Large intestine (tissue), 3 donors: ENCODE measurements at regions not wholly inside any gene's neighbourhood (a gene's known extent, or its start where the extent isn't known, plus 50 kb on each side); places are given as distances from the start of the nearest gene placed in this dataset.
"Not testable (repeated sequence)": the region's sequence is repeated elsewhere in the genome, so short reads cannot be mapped to it uniquely, and the experiment has no call there.

Experiments used
- DNase-seq, 2 donors: peaks; one replicate each; pipeline versions ENCODE4 v3.0.0 to v3.0.0-alpha.2; 2013
- H3K27ac ChIP-seq: one replicate; pipeline ENCODE4 v1.5.1; 2013; ENCODE audit warnings: low read length
- H3K27me3 ChIP-seq: 2 replicates; pipeline ENCODE4 v1.6.1; 2013; ENCODE audit warnings: low read length; ENCODE audit not compliant: control insufficient read depth, insufficient read depth
- H3K36me3 ChIP-seq: 2 replicates; pipeline ENCODE4 v1.6.1; 2013; ENCODE audit warnings: low read length; ENCODE audit not compliant: control insufficient read depth, insufficient read depth
- H3K4me1 ChIP-seq: one replicate; pipeline ENCODE4 v1.6.1; 2013; ENCODE audit warnings: low read length; ENCODE audit not compliant: control insufficient read depth, insufficient read depth
- H3K4me3 ChIP-seq: one replicate; pipeline ENCODE4 v1.5.1; 2013; ENCODE audit warnings: low read length
- H3K9me3 ChIP-seq: one replicate; pipeline ENCODE4 v1.6.1; 2013; ENCODE audit warnings: mild to moderate bottlenecking, low read depth, low read length, moderate library complexity; ENCODE audit not compliant: control insufficient read depth
- WGBS: methylation state at CpG from one replicate; pipeline ENCODE4 v1.1.5; 2013; ENCODE audit warnings: low lambda C conversion rate; ENCODE audit not compliant: insufficient coverage; 5-methylcytosine and 5-hydroxymethylcytosine counted together

GRCh38 chr3:159032311-159032710 is 230.5 kb downstream of the MFSD1 start:
- H3K9me3 ChIP-seq = no peaks in the 10 kb centered on the region
- no peak for DNase-seq
- H3K4me3 ChIP-seq = no peak overlapping the region
- WGBS = no CpG with 5 or more reads among the region's 1 CpG
- H3K4me1 ChIP-seq = no peaks in the 10 kb centered on the region
- H3K27me3 ChIP-seq = no peaks in the 10 kb centered on the region
- no peaks in the 10 kb centered on the region for H3K36me3 ChIP-seq
- H3K27ac ChIP-seq = no peak overlapping the region

DNA sequence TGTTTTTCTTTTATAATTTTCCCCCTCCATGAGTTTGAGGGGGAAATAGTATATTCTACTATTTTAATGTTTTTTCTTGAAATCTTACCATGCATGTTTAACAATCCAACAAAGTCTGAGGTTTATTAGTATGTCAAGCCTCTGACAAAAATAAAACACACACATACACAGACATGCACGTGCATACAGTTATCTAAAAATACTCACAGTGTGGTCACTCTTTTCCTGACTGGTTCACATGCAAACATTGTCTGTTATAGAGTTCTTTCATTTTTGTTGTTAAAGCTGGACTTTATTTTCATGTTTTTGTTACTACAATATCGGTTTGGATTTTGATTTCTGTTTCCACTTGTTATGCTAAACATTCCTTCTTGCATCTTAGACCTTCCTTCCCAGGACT is 236.6 kb downstream of the MFSD1 start:
- Histone ChIP-seq H3K27me3 (no peaks in the 10 kb centered on the region), H3K4me3 (no peak overlapping the region), H3K27ac (no peak overlapping the region), H3K4me1 (no peaks in the 10 kb centered on the region), H3K36me3 (no peaks in the 10 kb centered on the region), H3K9me3 (no peaks in the 10 kb centered on the region)
- no peak for DNase-seq
- WGBS = 73% methylated on average over 1 of the region's 2 CpGs

DNA sequence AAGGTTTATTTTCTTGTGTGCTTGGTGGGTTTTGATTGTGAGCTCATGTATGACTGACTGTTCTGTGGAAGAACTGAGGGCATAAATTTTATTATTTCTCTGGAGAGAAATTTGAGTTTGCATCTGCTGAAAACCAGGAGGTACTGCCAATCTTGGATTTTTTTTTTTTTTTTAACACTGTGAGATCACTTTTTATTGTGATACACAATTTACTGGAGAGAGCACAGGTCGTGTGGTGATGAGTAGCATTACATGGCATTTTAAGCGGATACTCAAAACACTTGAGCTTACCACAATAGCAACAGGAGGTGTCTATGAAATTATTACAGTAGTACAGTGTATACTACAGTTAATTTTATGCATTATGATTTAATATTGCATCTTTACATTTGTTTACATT is 237.4 kb downstream of the MFSD1 start:
- no peaks in the 10 kb centered on the region for H3K27me3 ChIP-seq
- DNase-seq = no peak
- no peak overlapping the region for H3K4me3 ChIP-seq
- no peaks in the 10 kb centered on the region for H3K36me3 ChIP-seq
- no peaks in the 10 kb centered on the region for H3K9me3 ChIP-seq
- H3K4me1 ChIP-seq = no peaks in the 10 kb centered on the region
- no peak overlapping the region for H3K27ac ChIP-seq
- 60% methylated on average over 2 of the region's 2 CpGs for WGBS

- Histone ChIP-seq H3K36me3 (no peaks in the 10 kb centered on the region), H3K4me1 (no peaks in the 10 kb centered on the region), H3K27me3 (no peaks in the 10 kb centered on the region), H3K4me3 (no peak overlapping the region), H3K27ac (no peak overlapping the region), H3K9me3 (no peaks in the 10 kb centered on the region)
- WGBS = 0% methylated on average over 2 of the region's 5 CpGs
- DNase-seq = no peak
These were observed 243.5 kb downstream of the MFSD1 start for GRCh38 chr3:159045279-159045885.

DNA sequence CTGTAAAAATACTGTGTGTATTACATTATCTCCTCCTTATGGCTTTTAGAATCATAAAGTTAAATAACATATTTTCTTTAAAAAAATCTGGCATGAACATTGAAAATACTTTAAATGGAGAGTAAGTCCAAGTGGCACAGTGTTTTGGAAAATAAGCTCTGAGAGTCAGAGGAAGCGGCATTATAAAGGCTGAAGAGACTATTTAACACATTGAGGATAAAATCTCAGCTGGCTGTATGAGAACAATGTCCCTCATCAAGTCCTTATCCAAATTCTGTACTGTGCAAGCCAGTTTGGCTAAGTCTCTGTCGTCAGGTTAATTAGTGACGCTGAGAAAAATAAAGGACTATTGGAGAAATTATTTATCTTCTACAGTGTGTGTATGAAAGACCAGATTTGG is 245.5 kb downstream of the MFSD1 start:
- H3K27me3 ChIP-seq = no peaks in the 10 kb centered on the region
- H3K27ac ChIP-seq = no peak overlapping the region
- no peaks in the 10 kb centered on the region for H3K36me3 ChIP-seq
- no peak for DNase-seq
- no CpG with 5 or more reads among the region's 3 CpGs for WGBS
- H3K4me1 ChIP-seq = no peaks in the 10 kb centered on the region
- no peak overlapping the region for H3K4me3 ChIP-seq
- H3K9me3 ChIP-seq = no peaks in the 10 kb centered on the region

DNA sequence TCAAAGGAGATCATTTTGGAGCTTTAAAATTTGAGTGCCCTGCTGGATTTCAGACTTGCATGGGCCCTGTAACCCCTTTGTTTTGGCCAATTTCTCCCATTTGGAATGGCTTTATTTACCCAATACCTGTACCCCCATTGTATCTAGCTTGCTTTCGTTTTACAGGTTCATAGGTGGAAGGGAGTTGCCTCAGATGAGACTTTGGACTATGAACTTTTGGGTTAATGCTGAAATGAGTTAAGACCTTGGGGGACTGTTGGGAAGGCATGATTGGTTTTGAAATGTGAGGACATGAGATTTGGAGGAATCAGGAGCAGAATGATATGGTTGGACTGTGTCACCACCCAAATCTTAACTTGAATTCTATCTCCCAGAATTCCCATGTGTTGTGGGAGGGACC is 250.6 kb downstream of the MFSD1 start:
- not testable (repeated sequence) for H3K36me3 ChIP-seq, H3K27me3 ChIP-seq, H3K4me1 ChIP-seq, H3K9me3 ChIP-seq, DNase-seq, H3K4me3 ChIP-seq, H3K27ac ChIP-seq
- WGBS = no CpG with 5 or more reads among the region's 1 CpG

DNA sequence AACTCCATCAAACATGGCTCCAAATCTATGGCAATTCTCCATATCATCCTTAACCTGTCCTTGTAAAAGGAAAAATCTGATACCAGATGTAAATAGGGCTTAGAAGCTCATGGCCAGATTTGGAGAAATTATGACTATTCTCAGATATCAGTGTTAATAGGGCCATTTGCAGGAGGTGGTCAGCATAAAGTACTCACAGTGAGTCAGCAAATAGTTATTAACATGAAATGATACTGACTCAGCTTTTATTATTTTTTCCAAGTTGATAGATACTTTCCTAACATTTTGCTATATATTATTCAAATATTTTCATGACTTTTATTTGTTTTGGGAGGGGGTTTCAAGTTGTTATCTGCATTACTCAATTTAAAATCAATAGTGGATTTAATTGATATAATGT is 255.8 kb downstream of the MFSD1 start:
- H3K9me3 ChIP-seq = no peaks in the 10 kb centered on the region
- no peak overlapping the region for H3K27ac ChIP-seq
- no peaks in the 10 kb centered on the region for H3K36me3 ChIP-seq
- H3K4me1 ChIP-seq = no peaks in the 10 kb centered on the region
- DNase-seq = no peak
- H3K27me3 ChIP-seq = no peaks in the 10 kb centered on the region
- no peak overlapping the region for H3K4me3 ChIP-seq

GRCh38 chr3:159058859-159059258 is 257.0 kb downstream of the MFSD1 start:
- no peaks in the 10 kb centered on the region for H3K27me3 ChIP-seq
- H3K4me3 ChIP-seq = no peak overlapping the region
- DNase-seq = no peak
- H3K36me3 ChIP-seq = no peaks in the 10 kb centered on the region
- H3K4me1 ChIP-seq = no peaks in the 10 kb centered on the region
- no peak overlapping the region for H3K27ac ChIP-seq
- H3K9me3 ChIP-seq = no peaks in the 10 kb centered on the region
- WGBS = no CpG with 5 or more reads among the region's 3 CpGs

DNA sequence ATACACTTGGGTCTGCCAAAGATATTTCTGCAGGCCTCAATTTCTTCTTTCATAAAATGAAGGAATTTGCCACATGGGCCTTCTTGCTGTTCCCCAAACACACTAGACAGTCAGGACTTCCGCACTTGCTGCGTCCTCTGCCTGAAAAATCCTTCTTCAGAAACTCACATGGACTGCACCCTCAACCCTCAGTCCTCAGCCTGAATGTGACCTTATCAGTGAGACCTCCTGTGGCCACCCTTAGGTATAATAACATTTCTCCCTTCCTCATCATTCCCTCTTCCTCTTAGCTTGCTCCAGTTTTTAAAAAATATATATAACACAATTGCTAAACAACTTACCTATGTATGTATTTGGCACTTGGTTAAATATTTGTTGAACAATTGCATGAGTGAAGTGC is 257.5 kb downstream of the MFSD1 start:
- H3K27me3 ChIP-seq = no peaks in the 10 kb centered on the region
- DNase-seq = no peak
- no peaks in the 10 kb centered on the region for H3K4me1 ChIP-seq
- H3K4me3 ChIP-seq = no peak overlapping the region
- no peaks in the 10 kb centered on the region for H3K9me3 ChIP-seq
- no peak overlapping the region for H3K27ac ChIP-seq
- WGBS = no CpG with 5 or more reads among the region's 2 CpGs
- no peaks in the 10 kb centered on the region for H3K36me3 ChIP-seq

GRCh38 chr3:159062734-159063410 is 261.0 kb downstream of the MFSD1 start:
- DNase-seq = no peak
- no peaks in the 10 kb centered on the region for H3K9me3 ChIP-seq
- no peaks in the 10 kb centered on the region for H3K4me1 ChIP-seq
- H3K27me3 ChIP-seq = no peaks in the 10 kb centered on the region
- H3K27ac ChIP-seq = no peak overlapping the region
- no CpG with 5 or more reads among the region's 6 CpGs for WGBS
- no peaks in the 10 kb centered on the region for H3K36me3 ChIP-seq
- no peak overlapping the region for H3K4me3 ChIP-seq

GRCh38 chr3:159069091-159069490 is 267.2 kb downstream of the MFSD1 start, which contains the start of gene IQCJ:
Gene IQCJ, plus strand, starts transcription at chr3:159069319.
- WGBS = 80% methylated on average over 1 of the region's 7 CpGs
- H3K27me3 ChIP-seq = no peaks in the 10 kb centered on the region
- H3K4me3 ChIP-seq = no peak within 1 kb of the TSS
- H3K27ac ChIP-seq = no peak within 1 kb of the TSS
- H3K9me3 ChIP-seq = no peaks in the 10 kb centered on the region
- no peaks in the 10 kb centered on the region for H3K4me1 ChIP-seq
- no peak for DNase-seq
- no peaks in the 10 kb centered on the region for H3K36me3 ChIP-seq
